SK-N-SH (cell line): ENCODE measurements at regions not wholly inside any gene's neighbourhood (a gene's known extent, or its start where the extent isn't known, plus 50 kb on each side); places are given as distances from the start of the nearest gene placed in this dataset.

Experiments used
- CTCF ChIA-PET: fragments of 300-600, 350-600 bp; formaldehyde crosslinking; extraction: SDS; loops from one replicate; lab custom pipeline; 2021; lab: Yijun Ruan, JAX
- POLR2A ChIA-PET: fragments of 350-600 bp; sonication (Branson Sonifier 250); formaldehyde crosslinking; extraction: SDS; loops from one replicate; lab custom pipeline; 2020; ENCODE audit warnings: antibody characterized with exemption, inconsistent platforms; lab: Yijun Ruan, JAX
- DNase-seq: peaks from one replicate; pipeline ENCODE4 v3.0.0; 2012
- H2AFZ ChIP-seq: fragments of 200-600 bp; sonication (generic); 2 replicates; pipeline ENCODE4 v1.8.1; 2016; ENCODE audit warnings: antibody characterized with exemption, mild to moderate bottlenecking, low read depth
- H3F3A ChIP-seq: fragments of 200-600 bp; sonication (generic); replicated peaks from 2 replicates; pipeline ENCODE3; 2016; ENCODE audit warnings: antibody characterized with exemption, mild to moderate bottlenecking; ENCODE audit not compliant: insufficient read depth
- H3K27ac ChIP-seq, 2 experiments: fragments of 200-500 bp in 1 of 2; fragments of 200-600 bp in 1 of 2; sonication (Bioruptor generic) in 1 of 2; sonication (generic), shearing (Covaris generic) in 1 of 2; 2 replicates each; pipeline versions ENCODE4 v1.5.1 to v1.6.1; 2014 to 2016; ENCODE audit warnings: low read depth in 2 of 2, inconsistent platforms in 1 of 2, low read length in 1 of 2, mild to moderate bottlenecking in 1 of 2, mixed read lengths in 1 of 2
- H3K27me3 ChIP-seq: fragments of 200-600 bp; sonication (generic), shearing (Covaris generic); 2 replicates; pipeline ENCODE4 v1.6.1; 2016; ENCODE audit warnings: mixed run types; ENCODE audit not compliant: insufficient read depth
- H3K36me3 ChIP-seq, 2 experiments: fragments of 200-500 bp in 1 of 2; fragments of 200-600 bp in 1 of 2; sonication (Bioruptor generic) in 1 of 2; sonication (generic) in 1 of 2; replicated peaks in 1 of 2; 2 replicates each; pipeline versions ENCODE3 to v1.5.1; 2014 to 2016; ENCODE audit warnings: low read length in 1 of 2, mild to moderate bottlenecking in 1 of 2; ENCODE audit not compliant: insufficient read depth in 2 of 2, control insufficient read depth in 1 of 2
- H3K4me1 ChIP-seq, 2 experiments: fragments of 200-500 bp in 1 of 2; fragments of 200-600 bp in 1 of 2; sonication (Bioruptor generic) in 1 of 2; sonication (generic), shearing (Covaris generic) in 1 of 2; 2 replicates each; pipeline versions ENCODE4 v1.5.1 to v1.6.1; 2014 to 2016; ENCODE audit warnings: low read depth in 1 of 2, low read length in 1 of 2, mixed run types in 1 of 2; ENCODE audit not compliant: insufficient read depth in 2 of 2, control insufficient read depth in 1 of 2
- H3K4me2 ChIP-seq: fragments of 200-600 bp; sonication (generic), shearing (Covaris generic); 2 replicates; pipeline ENCODE4 v1.6.1; 2017; ENCODE audit warnings: mixed run types
- H3K4me3 ChIP-seq, 2 experiments: fragments of 200-500 bp in 1 of 2; fragments of 200-600 bp in 1 of 2; sonication (Bioruptor generic) in 1 of 2; sonication (generic), shearing (Covaris generic) in 1 of 2; 2 replicates each; pipeline versions ENCODE4 v1.5.1 to v1.8.1; 2014 to 2016; ENCODE audit warnings: low read depth in 2 of 2, inconsistent platforms in 1 of 2, low read length in 1 of 2, mild to moderate bottlenecking in 1 of 2, mixed read lengths in 1 of 2, moderate library complexity in 1 of 2
- H3K79me2 ChIP-seq: fragments of 200-600 bp; sonication (generic); 2 replicates; pipeline ENCODE4 v1.8.1; 2017; ENCODE audit warnings: mild to moderate bottlenecking; ENCODE audit not compliant: insufficient read depth
- H3K9ac ChIP-seq: fragments of 200-600 bp; sonication (generic); 2 replicates; pipeline ENCODE4 v1.6.1; 2017; ENCODE audit warnings: mixed run types
- H3K9me2 ChIP-seq: fragments of 200-600 bp; sonication (generic); 2 replicates; pipeline ENCODE4 v1.6.1; 2017; ENCODE audit warnings: mixed run types
- H3K9me3 ChIP-seq: fragments of 200-600 bp; sonication (generic); 2 replicates; pipeline ENCODE4 v1.6.1; 2017; ENCODE audit warnings: mixed run types, mild to moderate bottlenecking, moderate library complexity
- H4K20me1 ChIP-seq: fragments of 200-600 bp; sonication (generic); 2 replicates; pipeline ENCODE4 v1.6.1; 2017; ENCODE audit warnings: mild to moderate bottlenecking, mixed run types; ENCODE audit not compliant: insufficient read depth
- CTCF ChIP-seq: fragments of 200-600 bp; sonication (generic); IDR thresholded peaks from 2 replicates; pipeline ENCODE4 v1.6.1; 2017; ENCODE audit warnings: antibody characterized with exemption, mild to moderate bottlenecking, moderate library complexity
- ELF1 ChIP-seq: IDR thresholded peaks from 2 replicates; pipeline ENCODE4 v1.4.0; 2012
- EZH2phosphoT487 ChIP-seq: fragments of 200-600 bp; sonication (generic); IDR thresholded peaks from 2 replicates; pipeline ENCODE4 v1.6.1; 2017; ENCODE audit warnings: low read depth, mixed run types, mild to moderate bottlenecking, antibody characterized with exemption, moderate library complexity, borderline replicate concordance
- FOXM1 ChIP-seq: IDR thresholded peaks from 2 replicates; pipeline ENCODE4 v1.4.0; 2012; ENCODE audit warnings: low read depth, mild to moderate bottlenecking
- GABPA ChIP-seq: IDR thresholded peaks from 2 replicates; pipeline ENCODE4 v1.4.0; 2012; ENCODE audit warnings: low read depth, mild to moderate bottlenecking
- MAX ChIP-seq: IDR thresholded peaks from 2 replicates; pipeline ENCODE4 v1.4.0; 2012; ENCODE audit warnings: low read depth
- MEF2A ChIP-seq: IDR thresholded peaks from 2 replicates; pipeline ENCODE4 v1.4.0; 2012; ENCODE audit warnings: low read depth, borderline replicate concordance
- PBX3 ChIP-seq: IDR thresholded peaks from 2 replicates; pipeline ENCODE4; 2012
- RFX5 ChIP-seq: IDR thresholded peaks from 2 replicates; pipeline ENCODE4 v1.6.1; 2012; ENCODE audit warnings: mild to moderate bottlenecking, improper control_type of control experiment, low read length
- RXRA ChIP-seq: IDR thresholded peaks from 2 replicates; pipeline ENCODE4 v1.4.0; 2012; ENCODE audit warnings: low read depth, mild to moderate bottlenecking, borderline replicate concordance
- TAF1 ChIP-seq: IDR thresholded peaks from 2 replicates; pipeline ENCODE4 v1.6.1; 2012; ENCODE audit warnings: low read depth, mild to moderate bottlenecking, low read length, moderate library complexity, borderline replicate concordance
- USF2 ChIP-seq: fragments of 150-350 bp; IDR thresholded peaks from 2 replicates; pipeline ENCODE4 v1.6.1; 2017; ENCODE audit warnings: antibody characterized with exemption, low read length, low read depth, borderline replicate concordance
- WGBS: methylation state at CpG from one replicate; pipeline ENCODE4 v1.1.6; 2017; ENCODE audit warnings: low lambda C conversion rate; 5-methylcytosine and 5-hydroxymethylcytosine counted together

GRCh38 chr10:27388761-27389399, 115.2 kb upstream of the RAB18 start:
- POLR2A ChIA-PET = no interaction called here
- Histone ChIP-seq H3K4me3 (no peak overlapping the region), H2AFZ (no peak overlapping the region), H3K4me1 (no peaks in the 10 kb centered on the region), H3K27ac (no peak overlapping the region), H3K9me3 (no peaks in the 10 kb centered on the region), H3K4me2 (no peak overlapping the region), H3K79me2 (no peaks in the 10 kb centered on the region), H3K27me3 (no peaks in the 10 kb centered on the region), H3K9ac (no peak overlapping the region), H3F3A (no peaks in the 10 kb centered on the region), H3K36me3 (no peaks in the 10 kb centered on the region), H4K20me1 (no peaks in the 10 kb centered on the region), H3K9me2 (no peaks in the 10 kb centered on the region)
- WGBS = 0% methylated on average over 4 of the region's 4 CpGs
- DNase-seq = no peak
- CTCF ChIA-PET = interaction anchor here (0.6 kb wide), 1 partner anchor 267 kb away, joined by 3 read pairs; no protein-coding TSS in a partner anchor
- TF ChIP-seq EZH2phosphoT487 (no peak), GABPA (no peak), MAX (no peak), MEF2A (no peak)

GRCh38 chr10:27383595-27384542, 120.2 kb upstream of the RAB18 start:
- H3K4me3 ChIP-seq = no peak overlapping the region
- no peaks in the 10 kb centered on the region for H3K36me3 ChIP-seq
- DNase-seq = no peak
- H3K9ac ChIP-seq = no peak overlapping the region
- no peaks in the 10 kb centered on the region for H3K9me3 ChIP-seq
- no peaks in the 10 kb centered on the region for H3K9me2 ChIP-seq
- H2AFZ ChIP-seq = no peak overlapping the region
- ChIA-PET CTCF (no interaction called here), POLR2A (no interaction called here)
- peaks cover 5% of the 10 kb centered on the region; the same call in 1 of the 2 replicates for H3K27me3 ChIP-seq
- no peaks in the 10 kb centered on the region for H3K79me2 ChIP-seq
- no peaks in the 10 kb centered on the region for H3F3A ChIP-seq
- no peak overlapping the region for H3K27ac ChIP-seq
- WGBS = 32% methylated on average over 5 of the region's 5 CpGs
- H3K4me1 ChIP-seq = no peaks in the 10 kb centered on the region
- no peak overlapping the region for H3K4me2 ChIP-seq
- no peaks in the 10 kb centered on the region for H4K20me1 ChIP-seq
- TF ChIP-seq EZH2phosphoT487 (no peak), TAF1 (no peak)

GRCh38 chr10:27382176-27382575, 121.9 kb upstream of the RAB18 start:
- H3K27ac ChIP-seq = no peak overlapping the region
- H3K4me1 ChIP-seq = no peaks in the 10 kb centered on the region
- H3F3A ChIP-seq = no peaks in the 10 kb centered on the region
- peaks cover 5% of the 10 kb centered on the region; the same call in 1 of the 2 replicates for H3K27me3 ChIP-seq
- WGBS = 10% methylated on average over 3 of the region's 3 CpGs
- TF ChIP-seq USF2 (no peak), CTCF (no peak), PBX3 (no peak), MEF2A (no peak), EZH2phosphoT487 (no peak), RFX5 (no peak), ELF1 (no peak), RXRA (no peak), FOXM1 (no peak), TAF1 (no peak)
- TF ChIP-seq, all 33 proteins: peak for 0
- Histone ChIP-seq H3K9ac (no peak overlapping the region), H4K20me1 (no peaks in the 10 kb centered on the region), H2AFZ (no peak overlapping the region), H3K4me2 (no peak overlapping the region), H3K9me2 (no peaks in the 10 kb centered on the region), H3K9me3 (no peaks in the 10 kb centered on the region), H3K79me2 (no peaks in the 10 kb centered on the region), H3K36me3 (no peaks in the 10 kb centered on the region), H3K4me3 (no peak overlapping the region)
- no peak for DNase-seq
- POLR2A ChIA-PET = no interaction called here
- CTCF ChIA-PET = interaction anchor here (1.0 kb wide), 1 partner anchor 66 kb away, joined by 3 read pairs; no protein-coding TSS in a partner anchor
